Epithelial cell of proximal tubule (primary cell): ENCODE measurements at regions not wholly inside any gene's neighbourhood (a gene's known extent, or its start where the extent isn't known, plus 50 kb on each side); places are given as distances from the start of the nearest gene placed in this dataset.

Experiments used
- DNase-seq: peaks from one replicate; pipeline ENCODE4 v3.0.0-alpha.2; 2011; ENCODE audit warnings: low read depth
- H3K4me3 ChIP-seq: 2 replicates; pipeline ENCODE4 v1.5.1; 2011; ENCODE audit warnings: low read depth, mild to moderate bottlenecking, low read length
- CTCF ChIP-seq: conservative IDR thresholded peaks from 2 replicates; pipeline ENCODE4 v1.5.1; 2012; ENCODE audit warnings: low read depth, mild to moderate bottlenecking, low read length

- TF ChIP-seq CTCF: no peak
- DNase-seq: no peak
- no peak overlapping the region for H3K4me3 ChIP-seq
Measured at GRCh38 chr7:10225275-10225674, 748.4 kb upstream of the PHF14 start.

GRCh38 chr7:10237306-10237705, 736.4 kb upstream of the PHF14 start:
- no peak for TF ChIP-seq CTCF
- DNase-seq: no peak
- H3K4me3 ChIP-seq: no peak overlapping the region

GRCh38 chr7:10238641-10239040, 735.0 kb upstream of the PHF14 start:
- TF ChIP-seq CTCF: no peak
- no peak for DNase-seq
- H3K4me3 ChIP-seq: no peak overlapping the region

- DNase-seq: no peak
- TF ChIP-seq CTCF: no peak
- no peak overlapping the region for H3K4me3 ChIP-seq
Measured at GRCh38 chr7:10239695-10240345, 733.9 kb upstream of the PHF14 start.

- no peak overlapping the region for H3K4me3 ChIP-seq
- TF ChIP-seq CTCF: no peak
- DNase-seq: no peak
Measured at GRCh38 chr7:10245406-10245805, 728.3 kb upstream of the PHF14 start.

GRCh38 chr7:10257438-10257837, 716.2 kb upstream of the PHF14 start:
- H3K4me3 ChIP-seq: no peak overlapping the region
- no peak for TF ChIP-seq CTCF
- no peak for DNase-seq

GRCh38 chr7:10266976-10267375, 706.7 kb upstream of the PHF14 start:
- no peak overlapping the region for H3K4me3 ChIP-seq
- no peak for DNase-seq
- no peak for TF ChIP-seq CTCF
